ENCODE measurements at regions not wholly inside any gene's neighbourhood (a gene's known extent, or its start where the extent isn't known, plus 50 kb on each side); places are given as distances from the start of the nearest gene placed in this dataset.

- peak; percentile 18 for DNase-seq (ENCODE audit: low spot score)
- Mint-ChIP-seq H3K9me3 (peaks cover 10% of the 10 kb centered on the region), H3K36me3 (0 out of 2 replicates have a peak, but pooled peaks cover 2% of the 10 kb centered on the region), H3K4me3 (0 out of 2 replicates have a peak overlapping the region, but pooled peaks have one; percentile 5), H3K27me3 (ENCODE audit: low read depth) (no peaks in the 10 kb centered on the region), H3K27ac (peak overlapping the region; percentile 95), H3K4me1 (peaks cover 53% of the 10 kb centered on the region)
- peak; percentile 91 for ATAC-seq
- POLR2A ChIA-PET: no interaction called here
- CTCF ChIA-PET: interaction anchor here (1.3 kb wide), 1 partner anchor 13 kb away, joined by 6 read pairs; no protein-coding TSS in a partner anchor
- TF ChIP-seq ZBTB21 (CRISPR knock-in tag; IDR thresholded peaks at IDR 0.05; ENCODE audit: borderline replicate concordance) (no peak), CTCF (IDR thresholded peaks at IDR 0.05) (no peak), JUN (CRISPR knock-in tag; IDR thresholded peaks at IDR 0.05) (no peak), ZMAT4 (CRISPR knock-in tag; IDR thresholded peaks at IDR 0.05) (no peak), FOXK1 (CRISPR knock-in tag; IDR thresholded peaks at IDR 0.05) (no peak), NR1H2 (CRISPR knock-in tag; IDR thresholded peaks at IDR 0.05) (no peak), PREB (CRISPR knock-in tag; IDR thresholded peaks at IDR 0.05; ENCODE audit: borderline replicate concordance) (no peak), CDX4 (CRISPR knock-in tag; IDR thresholded peaks at IDR 0.05; ENCODE audit: borderline replicate concordance) (no peak), MLX (CRISPR knock-in tag; IDR thresholded peaks at IDR 0.05) (no peak), ZNF281 (CRISPR knock-in tag; IDR thresholded peaks at IDR 0.05) (no peak), ELF4 (CRISPR knock-in tag; IDR thresholded peaks at IDR 0.05; ENCODE audit: low read depth) (no peak), PRDM15 (CRISPR knock-in tag; IDR thresholded peaks at IDR 0.05) (no peak), ZNF425 (CRISPR knock-in tag; conservative IDR thresholded peaks at IDR 0.05) (no peak), CBFB (CRISPR knock-in tag; IDR thresholded peaks at IDR 0.05; ENCODE audit: low read depth) (no peak), ZNF138 (CRISPR knock-in tag; conservative IDR thresholded peaks at IDR 0.05) (no peak), FOXP4 (CRISPR knock-in tag; IDR thresholded peaks at IDR 0.05) (no peak), RORB (CRISPR knock-in tag; IDR thresholded peaks at IDR 0.05) (no peak), TEAD1 (CRISPR knock-in tag; IDR thresholded peaks at IDR 0.05) (peak; percentile 88; the same call in 1 of the 2 replicates), NFE2L1 (CRISPR knock-in tag; IDR thresholded peaks at IDR 0.05) (no peak)
These were observed 388.9 kb downstream of the SPRY1 start for GRCh38 chr4:123785538-123785937.

Measured in WTC11 (cell line).